Right atrium auricular region (tissue), 2 donors: ENCODE measurements at regions not wholly inside any gene's neighbourhood (a gene's known extent, or its start where the extent isn't known, plus 50 kb on each side); places are given as distances from the start of the nearest gene placed in this dataset.

Source experiments
- DNase-seq: peaks from one replicate; pipeline ENCODE4 v3.0.0-alpha.2; 2019; ENCODE audit warnings: low spot score
- H3K27ac ChIP-seq, 2 donors: fragments of 200-600 bp; sonication (generic); 1 replicate in 1 of 2; 2 replicates in 1 of 2; pipeline ENCODE4 v1.5.1; 2016 to 2019
- H3K27me3 ChIP-seq, 2 donors: fragments of 200-600 bp; sonication (generic); one replicate each; pipeline versions ENCODE4 v1.5.1 to v1.6.0; 2017 to 2019
- H3K36me3 ChIP-seq: fragments of 200-600 bp; sonication (generic); one replicate; pipeline ENCODE4 v1.5.1; 2016
- H3K4me1 ChIP-seq, 2 donors: fragments of 200-600 bp; sonication (generic); one replicate each; pipeline versions ENCODE4 v1.5.1 to v1.6.0; 2017 to 2019
- H3K4me3 ChIP-seq, 2 donors: fragments of 200-600 bp; sonication (generic); 1 replicate in 1 of 2; 2 replicates in 1 of 2; pipeline ENCODE4 v1.5.1; 2017 to 2019; ENCODE audit warnings: mild to moderate bottlenecking in 1 of 2, moderate library complexity in 1 of 2
- H3K9me3 ChIP-seq, 2 donors: fragments of 200-600 bp; sonication (generic); one replicate each; pipeline ENCODE4 v1.5.1; 2019
- CTCF ChIP-seq, 2 donors: fragments of 200-600 bp; sonication (generic); IDR thresholded peaks; one replicate each; pipeline ENCODE4 v1.5.1; 2019; ENCODE audit warnings: antibody characterized with exemption in 2 of 2

- TF ChIP-seq CTCF (IDR thresholded peaks at IDR 0.05): no peak
- H3K27me3 ChIP-seq: no peaks in the 10 kb centered on the region
- no peak overlapping the region for H3K4me3 ChIP-seq
- no peak overlapping the region for H3K27ac ChIP-seq
- no peak for DNase-seq
- H3K4me1 ChIP-seq: peaks cover 0 to 9% of the 10 kb centered on the region in 2 donors
- no peaks in the 10 kb centered on the region for H3K9me3 ChIP-seq
- no peaks in the 10 kb centered on the region for H3K36me3 ChIP-seq
These were observed 111.1 kb upstream of the TLL1 start for GRCh38 chr4:165761963-165762362.

- Histone ChIP-seq H3K27ac (no peak overlapping the region), H3K4me3 (no peak overlapping the region), H3K4me1 (peaks cover 0 to 9% of the 10 kb centered on the region in 2 donors), H3K36me3 (no peaks in the 10 kb centered on the region), H3K9me3 (no peaks in the 10 kb centered on the region), H3K27me3 (no peaks in the 10 kb centered on the region)
- TF ChIP-seq CTCF (IDR thresholded peaks at IDR 0.05): no peak
- DNase-seq: no peak
These were observed 109.4 kb upstream of the TLL1 start for GRCh38 chr4:165763640-165764039.

GRCh38 chr4:165765053-165765452, 108.0 kb upstream of the TLL1 start:
- H3K4me3 ChIP-seq: no peak overlapping the region
- no peaks in the 10 kb centered on the region for H3K9me3 ChIP-seq
- H3K36me3 ChIP-seq: no peaks in the 10 kb centered on the region
- no peaks in the 10 kb centered on the region for H3K27me3 ChIP-seq
- no peak for TF ChIP-seq CTCF (IDR thresholded peaks at IDR 0.05)
- no peak overlapping the region for H3K27ac ChIP-seq
- H3K4me1 ChIP-seq: peaks cover 0 to 9% of the 10 kb centered on the region in 2 donors
- no peak for DNase-seq

- TF ChIP-seq CTCF (IDR thresholded peaks at IDR 0.05): no peak
- Histone ChIP-seq H3K9me3 (no peaks in the 10 kb centered on the region), H3K4me1 (peaks cover 0 to 9% of the 10 kb centered on the region in 2 donors), H3K27me3 (no peaks in the 10 kb centered on the region), H3K4me3 (no peak overlapping the region), H3K36me3 (no peaks in the 10 kb centered on the region), H3K27ac (no peak overlapping the region)
- DNase-seq: no peak
These were observed 107.0 kb upstream of the TLL1 start for GRCh38 chr4:165766018-165766417.

- Histone ChIP-seq H3K27me3 (no peaks in the 10 kb centered on the region), H3K9me3 (no peaks in the 10 kb centered on the region), H3K4me3 (no peak overlapping the region), H3K27ac (no peak overlapping the region), H3K36me3 (no peaks in the 10 kb centered on the region), H3K4me1 (peaks cover 0 to 9% of the 10 kb centered on the region in 2 donors)
- TF ChIP-seq CTCF (IDR thresholded peaks at IDR 0.05): no peak
- no peak for DNase-seq
These were observed 106.1 kb upstream of the TLL1 start for GRCh38 chr4:165766976-165767375.

GRCh38 chr4:165767671-165768070, 105.4 kb upstream of the TLL1 start:
- no peaks in the 10 kb centered on the region for H3K27me3 ChIP-seq
- peaks cover 0 to 9% of the 10 kb centered on the region in 2 donors for H3K4me1 ChIP-seq
- H3K36me3 ChIP-seq: no peaks in the 10 kb centered on the region
- no peak for DNase-seq
- no peak for TF ChIP-seq CTCF (IDR thresholded peaks at IDR 0.05)
- H3K9me3 ChIP-seq: no peaks in the 10 kb centered on the region
- no peak overlapping the region for H3K4me3 ChIP-seq
- H3K27ac ChIP-seq: no peak overlapping the region
